Prostate gland (tissue), 2 donors: ENCODE measurements at regions not wholly inside any gene's neighbourhood (a gene's known extent, or its start where the extent isn't known, plus 50 kb on each side); places are given as distances from the start of the nearest gene placed in this dataset.

Experiments used
- CTCF ChIP-seq, 4 experiments: fragments of 200-600 bp in 2 of 4; fragments of 450-650 bp in 2 of 4; sonication (generic) in 2 of 4; IDR thresholded peaks; 1 replicate in 3 of 4; 2 replicates in 1 of 4; pipeline ENCODE4 v1.5.1; 2016 to 2019; ENCODE audit warnings: antibody characterized with exemption in 4 of 4, mild to moderate bottlenecking in 2 of 4, moderate library complexity in 2 of 4
- POLR2AphosphoS5 ChIP-seq: sonication (generic); formaldehyde crosslinking; IDR thresholded peaks from one replicate; pipeline ENCODE4 v1.6.1; 2017; ENCODE audit warnings: antibody characterized with exemption

- no peak for TF ChIP-seq POLR2AphosphoS5
- TF ChIP-seq CTCF (IDR thresholded peaks at IDR 0.05), result no peak
Observed at GRCh38 chr10:2831509-2831908, 235.8 kb upstream of the PFKP start.
